GM23248 (cell line): ENCODE measurements at regions not wholly inside any gene's neighbourhood (a gene's known extent, or its start where the extent isn't known, plus 50 kb on each side); places are given as distances from the start of the nearest gene placed in this dataset.

Experiments used
- DNase-seq: peaks from one replicate; pipeline ENCODE4 v3.0.0-alpha.2; 2015
- H2AFZ ChIP-seq: fragments of 200-600 bp; sonication (generic); 2 replicates; pipeline ENCODE4 v1.6.1; 2016; ENCODE audit warnings: antibody characterized with exemption
- H3F3A ChIP-seq: fragments of 200-600 bp; sonication (generic); 2 replicates; pipeline ENCODE4 v1.6.1; 2016; ENCODE audit warnings: mild to moderate bottlenecking, antibody characterized with exemption, mixed run types; ENCODE audit not compliant: insufficient read depth
- H3K27ac ChIP-seq: fragments of 200-600 bp; sonication (generic); 2 replicates; pipeline ENCODE4 v1.5.1; 2016; ENCODE audit warnings: mild to moderate bottlenecking
- H3K27me3 ChIP-seq: fragments of 200-600 bp; sonication (generic); replicated peaks from 2 replicates; pipeline ENCODE4 v1.6.1; 2016; ENCODE audit warnings: mild to moderate bottlenecking; ENCODE audit not compliant: insufficient read depth
- H3K36me3 ChIP-seq: fragments of 200-600 bp; sonication (generic); 2 replicates; pipeline ENCODE4 v1.6.1; 2016; ENCODE audit warnings: low read depth, mild to moderate bottlenecking
- H3K4me1 ChIP-seq: fragments of 200-600 bp; sonication (generic); 2 replicates; pipeline ENCODE4 v1.6.1; 2016; ENCODE audit warnings: mild to moderate bottlenecking; ENCODE audit not compliant: insufficient read depth
- H3K4me2 ChIP-seq: fragments of 200-600 bp; sonication (generic); one replicate; pipeline ENCODE4 v1.6.1; 2016; ENCODE audit warnings: mild to moderate bottlenecking; ENCODE audit not compliant: unreplicated experiment
- H3K4me3 ChIP-seq: fragments of 200-600 bp; sonication (generic); 2 replicates; pipeline ENCODE4 v1.5.1; 2016; ENCODE audit warnings: mild to moderate bottlenecking
- H3K79me2 ChIP-seq: fragments of 200-600 bp; sonication (generic); 2 replicates; pipeline ENCODE4 v1.6.1; 2016; ENCODE audit warnings: mild to moderate bottlenecking; ENCODE audit not compliant: insufficient read depth
- H3K9ac ChIP-seq: fragments of 200-600 bp; sonication (generic); 2 replicates; pipeline ENCODE4 v1.6.1; 2016; ENCODE audit warnings: mild to moderate bottlenecking
- H3K9me2 ChIP-seq: fragments of 200-600 bp; sonication (generic); 2 replicates; pipeline ENCODE4 v1.6.1; 2016; ENCODE audit warnings: mixed run types, mild to moderate bottlenecking, moderate library complexity; ENCODE audit not compliant: insufficient read depth
- H3K9me3 ChIP-seq: fragments of 200-600 bp; sonication (generic); one replicate; pipeline ENCODE4 v1.6.1; 2017; ENCODE audit warnings: low read depth
- H4K20me1 ChIP-seq: fragments of 200-600 bp; sonication (generic); 2 replicates; pipeline ENCODE4 v1.6.0; 2016; ENCODE audit not compliant: insufficient read depth
- EZH2 ChIP-seq: fragments of 200-600 bp; sonication (generic); IDR thresholded peaks from 2 replicates; pipeline ENCODE4 v1.6.1; 2018; ENCODE audit warnings: antibody characterized with exemption, mild to moderate bottlenecking; ENCODE audit not compliant: insufficient read depth, poor library complexity, severe bottlenecking
- EZH2phosphoT487 ChIP-seq: fragments of 200-600 bp; sonication (generic); IDR thresholded peaks from 2 replicates; pipeline ENCODE4 v1.6.1; 2018; ENCODE audit warnings: antibody characterized with exemption, moderate library complexity, mild to moderate bottlenecking, low read depth; ENCODE audit not compliant: insufficient read depth
- WGBS, 2 experiments: methylation state at CpG; one replicate each; pipeline ENCODE4 v1.1.6; 2015 to 2017; ENCODE audit warnings: low lambda C conversion rate in 2 of 2, low coverage in 1 of 2; ENCODE audit errors: missing lambda C conversion rate in 2 of 2; 5-methylcytosine and 5-hydroxymethylcytosine counted together
- in situ Hi-C: fragments of 300-500 bp; cut with MboI; formaldehyde crosslinking; loops from 2 replicates; pipeline ENCODE4 v1.15.0; 2020

DNA sequence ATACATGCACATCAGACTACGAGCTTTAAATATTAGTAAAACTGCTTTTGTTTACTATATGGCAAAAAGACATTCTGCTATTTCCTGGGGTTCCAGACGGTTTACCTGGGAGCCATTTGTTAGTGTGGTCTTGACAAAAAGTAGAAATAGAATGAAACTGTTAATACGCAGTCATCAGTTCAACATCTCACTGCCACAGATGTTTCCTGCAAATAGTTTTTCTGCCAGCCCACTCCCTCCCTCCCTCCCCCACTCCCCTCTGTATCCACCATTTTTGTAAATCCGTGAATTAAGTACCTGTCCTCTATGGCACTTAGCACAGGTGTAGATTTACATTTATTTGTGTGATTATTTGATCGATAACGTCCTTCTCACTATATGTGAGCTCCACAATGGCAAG lies 74.6 kb upstream of the TPK1 start:
- Histone ChIP-seq H2AFZ (no peak overlapping the region), H3K27ac (no peak overlapping the region), H3K79me2 (no peaks in the 10 kb centered on the region), H4K20me1 (no peaks in the 10 kb centered on the region; the same call in 1 of the 2 replicates), H3F3A (no peaks in the 10 kb centered on the region), H3K36me3 (no peaks in the 10 kb centered on the region), H3K27me3 (no peaks in the 10 kb centered on the region), H3K9ac (no peak overlapping the region), H3K9me2 (no peaks in the 10 kb centered on the region), H3K4me2 (no peak overlapping the region), H3K9me3 (no peaks in the 10 kb centered on the region), H3K4me3 (no peak overlapping the region), H3K4me1 (no peaks in the 10 kb centered on the region)
- in situ Hi-C loops = no loop called here
- no peak for DNase-seq
- TF ChIP-seq EZH2phosphoT487 = no peak
- no peak for TF ChIP-seq EZH2
- WGBS, 2 experiments = 22 to 33% methylated on average over 6 of the region's 6 CpGs

GRCh38 chr7:144908943-144909556 lies 73.2 kb upstream of the TPK1 start:
- H3K27me3 ChIP-seq = no peaks in the 10 kb centered on the region
- WGBS, 2 experiments = 16 to 24% methylated on average over 4 of the region's 4 CpGs
- H3K4me3 ChIP-seq = no peak overlapping the region
- no peaks in the 10 kb centered on the region; the same call in 1 of the 2 replicates for H4K20me1 ChIP-seq
- H3K9me2 ChIP-seq = no peaks in the 10 kb centered on the region
- TF ChIP-seq EZH2phosphoT487 (no peak), EZH2 (no peak)
- no peaks in the 10 kb centered on the region for H3F3A ChIP-seq
- no peaks in the 10 kb centered on the region for H3K4me1 ChIP-seq
- DNase-seq = no peak
- no peaks in the 10 kb centered on the region for H3K36me3 ChIP-seq
- H2AFZ ChIP-seq = no peak overlapping the region
- H3K4me2 ChIP-seq = no peak overlapping the region
- H3K27ac ChIP-seq = no peak overlapping the region
- in situ Hi-C loops = no loop called here
- no peaks in the 10 kb centered on the region for H3K79me2 ChIP-seq
- H3K9ac ChIP-seq = no peak overlapping the region
- H3K9me3 ChIP-seq = no peaks in the 10 kb centered on the region

- in situ Hi-C loops = no loop called here
- TF ChIP-seq EZH2phosphoT487 (no peak), EZH2 (no peak)
- Histone ChIP-seq H3K9me2 (no peaks in the 10 kb centered on the region), H3K4me1 (no peaks in the 10 kb centered on the region), H3K36me3 (no peaks in the 10 kb centered on the region), H3K27me3 (no peaks in the 10 kb centered on the region), H4K20me1 (no peaks in the 10 kb centered on the region; the same call in 1 of the 2 replicates), H3K4me3 (no peak overlapping the region), H3K79me2 (no peaks in the 10 kb centered on the region), H2AFZ (no peak overlapping the region), H3K9me3 (no peaks in the 10 kb centered on the region), H3F3A (no peaks in the 10 kb centered on the region), H3K27ac (no peak overlapping the region), H3K4me2 (no peak overlapping the region), H3K9ac (no peak overlapping the region)
- WGBS, 2 experiments = 26 to 50% methylated on average over 1 of the region's 1 CpG
- no peak for DNase-seq
Measured at GRCh38 chr7:144908324-144908723, 72.5 kb upstream of the TPK1 start.

GRCh38 chr7:144907577-144907976 lies 71.7 kb upstream of the TPK1 start:
- DNase-seq = no peak
- H3K9me3 ChIP-seq = no peaks in the 10 kb centered on the region
- no peak overlapping the region for H3K9ac ChIP-seq
- no peaks in the 10 kb centered on the region for H3K27me3 ChIP-seq
- H3K4me2 ChIP-seq = no peak overlapping the region
- H3K9me2 ChIP-seq = no peaks in the 10 kb centered on the region
- no peak overlapping the region for H3K27ac ChIP-seq
- no peak overlapping the region for H2AFZ ChIP-seq
- no peaks in the 10 kb centered on the region for H3K4me1 ChIP-seq
- H3K4me3 ChIP-seq = no peak overlapping the region
- H4K20me1 ChIP-seq = no peaks in the 10 kb centered on the region; the same call in 1 of the 2 replicates
- no peaks in the 10 kb centered on the region for H3K79me2 ChIP-seq
- H3K36me3 ChIP-seq = no peaks in the 10 kb centered on the region
- 29% methylated on average over 4 of the region's 4 CpGs for WGBS, 2 experiments
- no peak for TF ChIP-seq EZH2
- TF ChIP-seq EZH2phosphoT487 = no peak
- no peaks in the 10 kb centered on the region for H3F3A ChIP-seq
- in situ Hi-C loops = no loop called here
